Smooth muscle cell (in vitro differentiated cells): ENCODE measurements at regions not wholly inside any gene's neighbourhood (a gene's known extent, or its start where the extent isn't known, plus 50 kb on each side); places are given as distances from the start of the nearest gene placed in this dataset.

ENCODE experiments used
- DNase-seq: peaks from one replicate; lab custom pipeline; 2025; ENCODE audit not compliant: unreplicated experiment; lab: John Stamatoyannopoulos, UW
- H2AFZ ChIP-seq: fragments of 200-600 bp; sonication (generic); 2 replicates; pipeline ENCODE4 v1.6.0; 2016; ENCODE audit warnings: antibody characterized with exemption, low read depth, mild to moderate bottlenecking
- H3F3A ChIP-seq: fragments of 200-600 bp; sonication (generic); 2 replicates; pipeline ENCODE4 v1.6.0; 2017; ENCODE audit warnings: antibody characterized with exemption, low read depth
- H3K27ac ChIP-seq: fragments of 200-600 bp; sonication (generic); 2 replicates; pipeline ENCODE4 v1.5.1; 2016; ENCODE audit warnings: low read depth, mild to moderate bottlenecking
- H3K27me3 ChIP-seq: fragments of 200-600 bp; sonication (generic); 2 replicates; pipeline ENCODE4 v1.6.1; 2016; ENCODE audit warnings: low read depth, mild to moderate bottlenecking
- H3K36me3 ChIP-seq: fragments of 200-600 bp; sonication (generic); 2 replicates; pipeline ENCODE4 v1.5.1; 2016; ENCODE audit warnings: low read depth
- H3K4me1 ChIP-seq: fragments of 200-600 bp; sonication (generic); 2 replicates; pipeline ENCODE4 v1.5.1; 2016; ENCODE audit warnings: low read depth
- H3K4me2 ChIP-seq: fragments of 200-600 bp; sonication (generic); 2 replicates; pipeline ENCODE4 v1.6.0; 2016; ENCODE audit warnings: mild to moderate bottlenecking
- H3K4me3 ChIP-seq: fragments of 200-600 bp; sonication (generic); 2 replicates; pipeline ENCODE4 v1.5.1; 2016; ENCODE audit warnings: mild to moderate bottlenecking
- H3K79me2 ChIP-seq: fragments of 200-600 bp; sonication (generic); 2 replicates; pipeline ENCODE4 v1.6.0; 2016; ENCODE audit warnings: low read depth, mild to moderate bottlenecking
- H3K9ac ChIP-seq: fragments of 200-600 bp; sonication (generic); 2 replicates; pipeline ENCODE4 v1.6.0; 2016; ENCODE audit warnings: low read depth
- H3K9me3 ChIP-seq: fragments of 200-600 bp; sonication (generic); replicated peaks from 2 replicates; pipeline ENCODE4 v1.5.1; 2016; ENCODE audit warnings: low read depth
- H4K20me1 ChIP-seq: fragments of 200-600 bp; sonication (generic); 2 replicates; pipeline ENCODE4 v1.6.0; 2016; ENCODE audit warnings: low read depth
- CTCF ChIP-seq: fragments of 200-600 bp; sonication (generic); IDR thresholded peaks from 2 replicates; pipeline ENCODE4 v1.5.1; 2017; ENCODE audit warnings: borderline replicate concordance, mild to moderate bottlenecking, antibody characterized with exemption; ENCODE audit not compliant: insufficient read depth, poor library complexity, severe bottlenecking
- WGBS: methylation state at CpG from one replicate; pipeline ENCODE4 v1.1.7; 2016; ENCODE audit warnings: low lambda C conversion rate; 5-methylcytosine and 5-hydroxymethylcytosine counted together

GRCh38 chr6:148648754-148649453 lies 97.9 kb upstream of the UST start:
- Histone ChIP-seq H3K27ac (no peak overlapping the region), H2AFZ (no peak overlapping the region), H3F3A (no peaks in the 10 kb centered on the region), H3K4me1 (no peaks in the 10 kb centered on the region), H3K4me2 (no peak overlapping the region), H3K36me3 (no peaks in the 10 kb centered on the region), H3K79me2 (no peaks in the 10 kb centered on the region), H3K4me3 (no peak overlapping the region), H4K20me1 (no peaks in the 10 kb centered on the region), H3K27me3 (no peaks in the 10 kb centered on the region), H3K9me3 (peaks cover 11% of the 10 kb centered on the region), H3K9ac (no peak overlapping the region)
- DNase-seq = no peak
- TF ChIP-seq CTCF = no peak
- 73% methylated on average over 4 of the region's 4 CpGs for WGBS

- Histone ChIP-seq H3K4me3 (no peak overlapping the region), H3K27me3 (no peaks in the 10 kb centered on the region), H3F3A (no peaks in the 10 kb centered on the region), H3K27ac (no peak overlapping the region), H2AFZ (no peak overlapping the region), H3K4me1 (no peaks in the 10 kb centered on the region), H3K36me3 (no peaks in the 10 kb centered on the region), H3K4me2 (no peak overlapping the region), H4K20me1 (no peaks in the 10 kb centered on the region), H3K9me3 (peaks cover 14% of the 10 kb centered on the region), H3K9ac (no peak overlapping the region), H3K79me2 (no peaks in the 10 kb centered on the region)
- TF ChIP-seq CTCF = no peak
- no peak for DNase-seq
Observed at GRCh38 chr6:148649454-148649963, 97.3 kb upstream of the UST start.

- Histone ChIP-seq H3K4me3 (no peak overlapping the region), H4K20me1 (no peaks in the 10 kb centered on the region), H3F3A (no peaks in the 10 kb centered on the region), H3K9me3 (peaks cover 14% of the 10 kb centered on the region), H3K4me2 (no peak overlapping the region), H3K36me3 (no peaks in the 10 kb centered on the region), H3K27me3 (no peaks in the 10 kb centered on the region), H3K79me2 (no peaks in the 10 kb centered on the region), H3K9ac (no peak overlapping the region), H2AFZ (no peak overlapping the region), H3K4me1 (no peaks in the 10 kb centered on the region), H3K27ac (no peak overlapping the region)
- DNase-seq = no peak
- WGBS = 92% methylated on average over 2 of the region's 2 CpGs
- TF ChIP-seq CTCF = no peak
Observed at GRCh38 chr6:148650941-148651505, 95.8 kb upstream of the UST start.

DNA sequence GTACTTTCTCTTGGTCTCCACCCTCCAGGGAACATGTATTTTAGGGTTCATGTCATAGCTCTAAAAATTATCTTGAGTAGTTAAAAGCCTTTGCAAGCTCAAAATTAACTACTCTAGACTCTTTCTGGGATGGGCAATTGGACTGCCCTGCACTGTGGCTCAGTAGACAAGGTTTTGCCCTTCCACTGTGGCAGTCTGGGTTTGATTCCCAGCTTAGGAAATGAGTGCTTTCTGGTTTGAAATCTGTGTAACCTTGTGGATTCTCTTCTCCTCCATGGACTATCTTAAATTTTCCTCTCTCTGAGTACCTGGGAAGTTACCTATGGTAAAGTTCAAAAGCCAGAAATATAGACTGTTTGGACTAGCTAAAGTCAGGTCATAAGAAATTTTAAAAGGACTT lies 94.6 kb upstream of the UST start:
- H3K36me3 ChIP-seq = no peaks in the 10 kb centered on the region
- no peak overlapping the region for H3K4me2 ChIP-seq
- no peak overlapping the region for H2AFZ ChIP-seq
- no peak overlapping the region for H3K9ac ChIP-seq
- no peaks in the 10 kb centered on the region for H3K27me3 ChIP-seq
- H4K20me1 ChIP-seq = no peaks in the 10 kb centered on the region
- no peak for DNase-seq
- peaks cover 14% of the 10 kb centered on the region for H3K9me3 ChIP-seq
- H3K4me1 ChIP-seq = no peaks in the 10 kb centered on the region
- no peaks in the 10 kb centered on the region for H3F3A ChIP-seq
- H3K4me3 ChIP-seq = no peak overlapping the region
- H3K27ac ChIP-seq = no peak overlapping the region
- H3K79me2 ChIP-seq = no peaks in the 10 kb centered on the region
- no peak for TF ChIP-seq CTCF
